ENCODE measurements at regions not wholly inside any gene's neighbourhood (a gene's known extent, or its start where the extent isn't known, plus 50 kb on each side); places are given as distances from the start of the nearest gene placed in this dataset.
"Not testable (repeated sequence)": the region's sequence is repeated elsewhere in the genome, so short reads cannot be mapped to it uniquely, and the experiment has no call there.

GRCh38 chr7:52005613-52006012 lies 689.0 kb upstream of the COBL start:
- DNase-seq = no peak

GRCh38 chr7:51995596-51996179 lies 679.1 kb upstream of the COBL start:
- DNase-seq = no peak

GRCh38 chr7:51982653-51983052 lies 666.0 kb upstream of the COBL start:
- no peak for DNase-seq

- no peak for DNase-seq
Measured at GRCh38 chr7:51980812-51981211, 664.2 kb upstream of the COBL start.

GRCh38 chr7:51980313-51980712 lies 663.7 kb upstream of the COBL start:
- no peak for DNase-seq

GRCh38 chr7:51977913-51978312 lies 661.3 kb upstream of the COBL start:
- DNase-seq = no peak

- DNase-seq = no peak
Measured at GRCh38 chr7:51973939-51974338, 657.3 kb upstream of the COBL start.

- no peak for DNase-seq
Measured at GRCh38 chr7:51973071-51973470, 656.5 kb upstream of the COBL start.

- no peak for DNase-seq
Measured at GRCh38 chr7:51970961-51971665, 654.5 kb upstream of the COBL start.

- no peak for DNase-seq
Measured at GRCh38 chr7:51968461-51968860, 651.9 kb upstream of the COBL start.

GRCh38 chr7:51965454-51965853 lies 648.8 kb upstream of the COBL start:
- no peak for DNase-seq

- no peak for DNase-seq
Measured at GRCh38 chr7:51961804-51962203, 645.2 kb upstream of the COBL start.

- no peak for DNase-seq
Measured at GRCh38 chr7:51950813-51951212, 634.2 kb upstream of the COBL start.

GRCh38 chr7:51949726-51950644 lies 633.4 kb upstream of the COBL start:
- no peak for DNase-seq

- DNase-seq = no peak
Measured at GRCh38 chr7:51930834-51931233, 614.2 kb upstream of the COBL start.

- DNase-seq = no peak
Measured at GRCh38 chr7:51929818-51930217, 613.2 kb upstream of the COBL start.

GRCh38 chr7:51927738-51928137 lies 611.1 kb upstream of the COBL start:
- no peak for DNase-seq

GRCh38 chr7:51918581-51918980 lies 602.0 kb upstream of the COBL start:
- no peak for DNase-seq

- no peak for DNase-seq
Measured at GRCh38 chr7:51901489-51901840, 584.9 kb upstream of the COBL start.

- DNase-seq = not testable (repeated sequence)
Measured at GRCh38 chr7:51900755-51901488, 584.3 kb upstream of the COBL start.

- DNase-seq = no peak
Measured at GRCh38 chr7:51899611-51900010, 583.0 kb upstream of the COBL start.

- no peak for DNase-seq
Measured at GRCh38 chr7:51882412-51882811, 565.8 kb upstream of the COBL start.

GRCh38 chr7:51881309-51881708 lies 564.7 kb upstream of the COBL start:
- DNase-seq = no peak
